PC-3 (cell line): ENCODE measurements at regions not wholly inside any gene's neighbourhood (a gene's known extent, or its start where the extent isn't known, plus 50 kb on each side); places are given as distances from the start of the nearest gene placed in this dataset.
"Not testable (repeated sequence)": the region's sequence is repeated elsewhere in the genome, so short reads cannot be mapped to it uniquely, and the experiment has no call there.

Source experiments
- ATAC-seq: fragments of 200-7000 bp; cut with Tn5 transposase; 2 replicates; pipeline ENCODE4 v1.9.1; 2020; ENCODE audit warnings: mild to moderate bottlenecking, moderate library complexity
- BruUV-seq: library from RNA; stranded (reverse); fragments of 400-500 nt; replicated peaks from 2 replicates; lab custom pipeline; 2021; lab: Mats Ljungman, UMichigan
- CTCF ChIA-PET: fragments of 300-600 bp; sonication (Branson Sonifier 250); formaldehyde crosslinking; loops from one replicate; lab custom pipeline; 2022; ENCODE audit warnings: antibody characterized with exemption; lab: Charles Lee
- POLR2A ChIA-PET: fragments of 300-600 bp; sonication (Branson Sonifier 250); formaldehyde crosslinking; loops from one replicate; lab custom pipeline; 2022; ENCODE audit warnings: antibody characterized with exemption; ENCODE audit not compliant: unreplicated experiment; lab: Charles Lee
- DNase-seq: peaks from one replicate; pipeline ENCODE4 v3.0.0-alpha.2; 2015
- H2AFZ ChIP-seq: fragments of 300-600 bp; sonication (generic); 2 replicates; pipeline ENCODE4 v1.6.0; 2016; ENCODE audit warnings: antibody characterized with exemption, low read length
- H3F3A ChIP-seq: fragments of 300-600 bp; sonication (generic); one replicate; pipeline ENCODE4 v1.6.0; 2017; ENCODE audit warnings: antibody characterized with exemption, low read length, control low read depth, mild to moderate bottlenecking; ENCODE audit not compliant: unreplicated experiment
- H3K27ac ChIP-seq: fragments of 300-600 bp; sonication (generic); 2 replicates; pipeline ENCODE4 v1.5.1; 2016; ENCODE audit warnings: mild to moderate bottlenecking, low read length
- H3K27me3 ChIP-seq: fragments of 300-600 bp; sonication (generic); 2 replicates; pipeline ENCODE4 v1.6.1; 2016; ENCODE audit warnings: low read length, mixed read lengths
- H3K36me3 ChIP-seq: fragments of 300-600 bp; sonication (generic); 2 replicates; pipeline ENCODE4 v1.6.1; 2016; ENCODE audit warnings: low read depth, mixed run types, low read length, mixed read lengths
- H3K4me1 ChIP-seq: fragments of 300-600 bp; sonication (generic); 2 replicates; pipeline ENCODE4 v1.5.1; 2016; ENCODE audit warnings: low read length; ENCODE audit not compliant: insufficient read depth
- H3K4me2 ChIP-seq: fragments of 300-600 bp; sonication (generic); 2 replicates; pipeline ENCODE4 v1.6.0; 2016; ENCODE audit warnings: low read length
- H3K4me3 ChIP-seq: fragments of 300-600 bp; sonication (generic); 2 replicates; pipeline ENCODE4 v1.5.1; 2016; ENCODE audit warnings: mild to moderate bottlenecking, low read length, mixed read lengths
- H3K79me2 ChIP-seq: fragments of 300-600 bp; sonication (generic); 2 replicates; pipeline ENCODE4 v1.6.1; 2017; ENCODE audit warnings: low read length, mixed read lengths
- H3K9ac ChIP-seq: fragments of 300-600 bp; sonication (generic); 2 replicates; pipeline ENCODE4 v1.6.0; 2016; ENCODE audit warnings: mild to moderate bottlenecking, low read length
- H3K9me2 ChIP-seq: fragments of 300-600 bp; sonication (generic); replicated peaks from 2 replicates; pipeline ENCODE4 v1.6.1; 2016; ENCODE audit warnings: mixed run types, low read length, mixed read lengths
- H3K9me3 ChIP-seq: fragments of 300-600 bp; sonication (generic); 2 replicates; pipeline ENCODE4 v1.6.1; 2016; ENCODE audit warnings: low read length, mixed read lengths
- H4K20me1 ChIP-seq: fragments of 300-600 bp; sonication (generic); 2 replicates; pipeline ENCODE4 v1.6.1; 2016; ENCODE audit warnings: low read length, mixed read lengths
- EZH2 ChIP-seq: fragments of 300-600 bp; sonication (generic); IDR thresholded peaks from one replicate; pipeline ENCODE4 v1.6.1; 2017; ENCODE audit warnings: antibody characterized with exemption, mild to moderate bottlenecking, low read length; ENCODE audit not compliant: unreplicated experiment
- EZH2phosphoT487 ChIP-seq: fragments of 300-600 bp; sonication (generic); IDR thresholded peaks from 2 replicates; pipeline ENCODE4 v1.6.1; 2018; ENCODE audit warnings: mild to moderate bottlenecking, antibody characterized with exemption, low read length, borderline replicate concordance
- intact Hi-C: fragments of 100-400 bp; cut with micrococcal nuclease; formaldehyde crosslinking; loops from 2 replicates; pipeline ENCODE4 v1.9.0; 2023
- TF ChIP-seq, protein P1 (sequence below): fragments of 300-600 bp; sonication (generic); conservative IDR thresholded peaks from 2 replicates; pipeline ENCODE4 v1.5.1; 2017; ENCODE audit warnings: antibody characterized with exemption, low read depth, mild to moderate bottlenecking, low read length

DNA sequence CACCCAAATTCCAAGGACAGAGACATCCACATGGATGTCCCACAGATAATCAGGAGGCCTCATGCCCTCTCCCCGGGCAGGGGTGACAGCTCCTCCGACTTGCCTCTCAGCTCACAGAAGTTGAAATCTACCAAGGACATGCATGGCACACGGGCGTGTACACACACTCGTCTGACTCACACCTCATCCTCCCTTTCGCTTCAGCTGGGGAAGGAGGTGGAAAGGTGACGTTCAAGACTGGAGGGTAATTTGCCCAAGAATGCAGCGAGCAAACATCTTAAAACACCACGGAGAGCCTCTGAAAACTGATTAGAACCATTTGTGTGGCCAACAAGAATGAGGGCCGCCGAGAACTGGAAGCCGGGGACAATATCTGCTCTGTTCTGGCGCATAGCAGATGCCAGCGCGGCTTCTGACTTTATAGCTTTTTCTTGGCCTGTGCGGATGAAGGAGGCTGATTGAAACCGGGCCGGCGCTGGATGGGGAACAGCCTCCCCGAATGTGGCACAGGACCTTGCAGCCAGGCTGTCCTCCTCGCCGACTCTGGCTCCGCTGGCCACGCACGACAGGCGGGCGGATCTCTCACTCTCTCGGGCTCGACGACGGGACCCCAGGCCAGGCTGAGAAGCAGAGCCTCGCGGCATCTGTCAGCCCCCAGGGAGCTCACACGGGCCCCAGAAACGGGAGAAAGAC lies 100.9 kb downstream of the C16orf95 start:
- peaks cover 8% of the 10 kb centered on the region; the same call in 1 of the 2 replicates for H3K4me1 ChIP-seq
- peak; percentile 38; the same call in 1 of the 2 replicates for ATAC-seq
- 0 out of 2 replicates have a peak overlapping the region, but pooled peaks have one; percentile 22 for H2AFZ ChIP-seq
- no peaks in the 10 kb centered on the region for H4K20me1 ChIP-seq
- H3K79me2 ChIP-seq = no peaks in the 10 kb centered on the region
- H3K36me3 ChIP-seq = no peaks in the 10 kb centered on the region
- no peaks in the 10 kb centered on the region for H3K9me2 ChIP-seq
- H3K9me3 ChIP-seq = no peaks in the 10 kb centered on the region
- no peak overlapping the region for H3K9ac ChIP-seq
- BruUV-seq = no TSS peak
- POLR2A ChIA-PET = no interaction called here
- no peaks in the 10 kb centered on the region for H3F3A ChIP-seq
- CTCF ChIA-PET = no interaction called here
- TF ChIP-seq EZH2 (no peak), EZH2phosphoT487 (no peak)
- TF ChIP-seq, protein P1, sequence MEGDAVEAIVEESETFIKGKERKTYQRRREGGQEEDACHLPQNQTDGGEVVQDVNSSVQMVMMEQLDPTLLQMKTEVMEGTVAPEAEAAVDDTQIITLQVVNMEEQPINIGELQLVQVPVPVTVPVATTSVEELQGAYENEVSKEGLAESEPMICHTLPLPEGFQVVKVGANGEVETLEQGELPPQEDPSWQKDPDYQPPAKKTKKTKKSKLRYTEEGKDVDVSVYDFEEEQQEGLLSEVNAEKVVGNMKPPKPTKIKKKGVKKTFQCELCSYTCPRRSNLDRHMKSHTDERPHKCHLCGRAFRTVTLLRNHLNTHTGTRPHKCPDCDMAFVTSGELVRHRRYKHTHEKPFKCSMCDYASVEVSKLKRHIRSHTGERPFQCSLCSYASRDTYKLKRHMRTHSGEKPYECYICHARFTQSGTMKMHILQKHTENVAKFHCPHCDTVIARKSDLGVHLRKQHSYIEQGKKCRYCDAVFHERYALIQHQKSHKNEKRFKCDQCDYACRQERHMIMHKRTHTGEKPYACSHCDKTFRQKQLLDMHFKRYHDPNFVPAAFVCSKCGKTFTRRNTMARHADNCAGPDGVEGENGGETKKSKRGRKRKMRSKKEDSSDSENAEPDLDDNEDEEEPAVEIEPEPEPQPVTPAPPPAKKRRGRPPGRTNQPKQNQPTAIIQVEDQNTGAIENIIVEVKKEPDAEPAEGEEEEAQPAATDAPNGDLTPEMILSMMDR = no peak
- DNase-seq = peak; percentile 9
- H3K27ac ChIP-seq = no peak overlapping the region
- no peak overlapping the region for H3K4me3 ChIP-seq
- H3K4me2 ChIP-seq = peak overlapping the region; percentile 39; the same call in 1 of the 2 replicates
- intact Hi-C loops = no loop called here
- H3K27me3 ChIP-seq = no peaks in the 10 kb centered on the region

DNA sequence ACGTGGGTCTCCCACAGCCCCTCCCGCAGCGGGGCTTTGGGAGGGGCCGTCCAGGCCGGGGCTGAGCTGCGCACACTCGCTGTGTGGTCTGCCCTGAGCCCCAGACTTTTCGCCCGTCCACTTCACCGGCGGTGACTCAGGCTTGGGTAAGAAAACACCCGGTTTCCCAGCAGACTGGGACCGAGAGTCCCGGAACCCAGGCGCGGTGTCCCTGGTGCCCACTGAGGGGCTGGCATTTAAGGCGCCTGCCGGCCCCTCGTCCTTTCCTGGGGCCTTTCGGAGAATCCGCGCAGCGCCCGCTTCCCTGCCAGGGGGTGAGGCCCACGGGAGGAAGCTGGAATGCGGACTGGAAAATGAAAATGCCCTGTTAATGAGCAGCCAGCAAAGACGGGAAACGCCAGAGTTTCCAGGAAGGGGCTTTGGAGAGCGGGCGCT lies 100.3 kb downstream of the C16orf95 start:
- no peaks in the 10 kb centered on the region for H4K20me1 ChIP-seq
- no peak for DNase-seq
- no peaks in the 10 kb centered on the region for H3K36me3 ChIP-seq
- no peaks in the 10 kb centered on the region for H3K9me3 ChIP-seq
- BruUV-seq = no TSS peak
- ATAC-seq = peak; percentile 68
- H3K9me2 ChIP-seq = no peaks in the 10 kb centered on the region
- H2AFZ ChIP-seq = 0 out of 2 replicates have a peak overlapping the region, but pooled peaks have one; percentile 22
- no peak overlapping the region for H3K9ac ChIP-seq
- ChIA-PET POLR2A (no interaction called here), CTCF (no interaction called here)
- intact Hi-C loops = no loop called here
- no peak overlapping the region for H3K27ac ChIP-seq
- H3K27me3 ChIP-seq = no peaks in the 10 kb centered on the region
- H3K79me2 ChIP-seq = no peaks in the 10 kb centered on the region
- peaks cover 6% of the 10 kb centered on the region; the same call in 1 of the 2 replicates for H3K4me1 ChIP-seq
- no peak overlapping the region for H3K4me3 ChIP-seq
- TF ChIP-seq, protein P1 = no peak
- TF ChIP-seq EZH2phosphoT487 = no peak
- no peak for TF ChIP-seq EZH2
- H3F3A ChIP-seq = no peaks in the 10 kb centered on the region
- peak overlapping the region; percentile 39; the same call in 1 of the 2 replicates for H3K4me2 ChIP-seq

DNA sequence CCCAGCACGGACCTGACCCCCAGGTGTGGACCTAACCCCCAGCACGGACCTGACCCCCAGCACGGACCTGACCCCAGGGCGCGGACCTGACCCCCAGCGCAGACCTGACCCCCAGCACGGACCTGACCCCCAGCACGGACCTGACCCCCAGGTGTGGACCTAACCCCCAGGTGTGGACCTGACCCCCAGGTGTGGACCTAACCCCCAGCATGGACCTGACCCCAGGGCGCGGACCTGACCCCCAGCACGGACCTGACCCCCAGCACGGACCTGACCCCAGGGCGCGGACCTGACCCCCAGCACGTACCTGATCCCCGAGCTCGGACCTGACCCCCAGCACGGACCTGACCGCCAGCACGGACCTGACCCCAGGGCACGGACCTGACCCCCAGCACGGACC lies 99.4 kb downstream of the C16orf95 start:
- H3K4me2 ChIP-seq, H3K27ac ChIP-seq, H4K20me1 ChIP-seq, intact Hi-C loops, H2AFZ ChIP-seq, POLR2A ChIA-PET, H3F3A ChIP-seq, H3K9ac ChIP-seq, H3K36me3 ChIP-seq, H3K9me3 ChIP-seq, H3K79me2 ChIP-seq, H3K27me3 ChIP-seq, DNase-seq, CTCF ChIA-PET, H3K4me1 ChIP-seq, H3K9me2 ChIP-seq, ATAC-seq, BruUV-seq, H3K4me3 ChIP-seq: not testable (repeated sequence)
